Loucy (cell line): ENCODE measurements at regions not wholly inside any gene's neighbourhood (a gene's known extent, or its start where the extent isn't known, plus 50 kb on each side); places are given as distances from the start of the nearest gene placed in this dataset.

Experiments used
- EZH2phosphoT487 ChIP-seq: fragments of 200-600 bp; IDR thresholded peaks from 2 replicates; pipeline ENCODE4 v1.6.1; 2018; ENCODE audit warnings: antibody characterized with exemption, mild to moderate bottlenecking, moderate library complexity, borderline replicate concordance
- TF ChIP-seq, protein P1 (sequence below): fragments of 200-600 bp; sonication (generic); conservative IDR thresholded peaks from 2 replicates; pipeline ENCODE4 v1.5.1; 2014; ENCODE audit warnings: mild to moderate bottlenecking, antibody characterized with exemption, low read length

DNA sequence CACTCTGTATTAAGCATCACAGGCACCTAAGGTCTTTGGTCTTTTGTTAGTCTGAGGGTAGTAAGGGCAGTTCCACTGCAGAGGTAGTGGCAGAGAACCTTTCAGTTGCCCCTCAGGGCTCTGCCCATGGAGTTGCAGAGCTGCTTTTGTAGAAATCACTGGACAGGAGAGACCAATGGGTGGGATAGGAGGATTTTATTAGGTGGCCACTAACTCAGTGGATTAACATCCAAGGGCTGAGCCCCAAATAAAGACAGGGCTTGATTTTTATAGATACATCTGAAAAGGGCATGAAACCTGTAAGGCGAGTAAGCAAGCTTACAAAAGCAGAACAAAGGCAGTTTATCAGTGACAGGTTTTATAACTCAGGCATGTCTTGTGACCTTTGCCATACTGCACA is 1035.4 kb downstream of the SH3BGRL start:
- TF ChIP-seq, protein P1, sequence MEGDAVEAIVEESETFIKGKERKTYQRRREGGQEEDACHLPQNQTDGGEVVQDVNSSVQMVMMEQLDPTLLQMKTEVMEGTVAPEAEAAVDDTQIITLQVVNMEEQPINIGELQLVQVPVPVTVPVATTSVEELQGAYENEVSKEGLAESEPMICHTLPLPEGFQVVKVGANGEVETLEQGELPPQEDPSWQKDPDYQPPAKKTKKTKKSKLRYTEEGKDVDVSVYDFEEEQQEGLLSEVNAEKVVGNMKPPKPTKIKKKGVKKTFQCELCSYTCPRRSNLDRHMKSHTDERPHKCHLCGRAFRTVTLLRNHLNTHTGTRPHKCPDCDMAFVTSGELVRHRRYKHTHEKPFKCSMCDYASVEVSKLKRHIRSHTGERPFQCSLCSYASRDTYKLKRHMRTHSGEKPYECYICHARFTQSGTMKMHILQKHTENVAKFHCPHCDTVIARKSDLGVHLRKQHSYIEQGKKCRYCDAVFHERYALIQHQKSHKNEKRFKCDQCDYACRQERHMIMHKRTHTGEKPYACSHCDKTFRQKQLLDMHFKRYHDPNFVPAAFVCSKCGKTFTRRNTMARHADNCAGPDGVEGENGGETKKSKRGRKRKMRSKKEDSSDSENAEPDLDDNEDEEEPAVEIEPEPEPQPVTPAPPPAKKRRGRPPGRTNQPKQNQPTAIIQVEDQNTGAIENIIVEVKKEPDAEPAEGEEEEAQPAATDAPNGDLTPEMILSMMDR = no peak
- no peak for TF ChIP-seq EZH2phosphoT487
